Liver (tissue), 7 donors: ENCODE measurements at regions not wholly inside any gene's neighbourhood (a gene's known extent, or its start where the extent isn't known, plus 50 kb on each side); places are given as distances from the start of the nearest gene placed in this dataset.

Experiments used
- DNase-seq: peaks from one replicate; pipeline ENCODE4 v3.0.0-alpha.2; 2017; ENCODE audit warnings: low spot score
- H3K27ac ChIP-seq, 2 donors: one replicate each; pipeline ENCODE4 v1.7.0; 2013; ENCODE audit warnings: inconsistent platforms in 2 of 2, low read length in 2 of 2, control low read depth in 1 of 2, low read depth in 1 of 2, mild to moderate bottlenecking in 1 of 2
- H3K27me3 ChIP-seq, 4 donors: one replicate each; pipeline versions ENCODE4 v1.6.1 to v1.7.0; 2013; ENCODE audit warnings: low read length in 3 of 4, inconsistent platforms in 1 of 4, mild to moderate bottlenecking in 1 of 4, moderate library complexity in 1 of 4; ENCODE audit not compliant: control insufficient read depth in 4 of 4, insufficient read depth in 4 of 4
- H3K36me3 ChIP-seq, 4 donors: one replicate each; pipeline versions ENCODE4 v1.6.1 to v1.7.0; 2013; ENCODE audit warnings: low read length in 3 of 4, mild to moderate bottlenecking in 3 of 4, low read depth in 1 of 4, moderate library complexity in 1 of 4; ENCODE audit not compliant: control insufficient read depth in 4 of 4, insufficient read depth in 3 of 4
- H3K4me1 ChIP-seq, 4 donors: one replicate each; pipeline versions ENCODE4 v1.6.1 to v1.7.0; 2013; ENCODE audit warnings: low read length in 3 of 4, mild to moderate bottlenecking in 3 of 4, moderate library complexity in 1 of 4; ENCODE audit not compliant: control insufficient read depth in 4 of 4, insufficient read depth in 4 of 4
- H3K4me3 ChIP-seq, 3 donors: one replicate each; pipeline versions ENCODE4 v1.6.1 to v1.7.0; 2013; ENCODE audit warnings: low read length in 3 of 3, control low read depth in 1 of 3, low read depth in 1 of 3, mild to moderate bottlenecking in 1 of 3
- H3K9ac ChIP-seq, 2 donors: one replicate each; pipeline ENCODE4 v1.7.0; 2013; ENCODE audit warnings: low read length in 2 of 2, mild to moderate bottlenecking in 2 of 2, moderate library complexity in 2 of 2, control low read depth in 1 of 2, low read depth in 1 of 2
- H3K9me3 ChIP-seq, 4 donors: one replicate each; pipeline versions ENCODE4 v1.6.1 to v1.7.0; 2013; ENCODE audit warnings: low read length in 3 of 4; ENCODE audit not compliant: control insufficient read depth in 4 of 4
- CTCF ChIP-seq: fragments of 150-350 bp; IDR thresholded peaks from 2 replicates; pipeline ENCODE4 v1.5.1; 2017; ENCODE audit warnings: improper control_type of control experiment, low read depth, low read length; ENCODE audit not compliant: missing input control
- EGR1 ChIP-seq, 2 donors: IDR thresholded peaks; 2 replicates each; pipeline ENCODE4 v1.6.1; 2016 to 2018; ENCODE audit warnings: antibody characterized with exemption in 2 of 2, low read depth in 2 of 2
- FOXA1 ChIP-seq: IDR thresholded peaks from 2 replicates; pipeline ENCODE4 v1.6.1; 2016; ENCODE audit warnings: antibody characterized with exemption
- GABPA ChIP-seq, 2 donors: IDR thresholded peaks in 1 of 2; conservative IDR thresholded peaks in 1 of 2; 2 replicates each; pipeline ENCODE4 v1.6.1; 2016; ENCODE audit warnings: antibody characterized with exemption in 2 of 2, mild to moderate bottlenecking in 1 of 2, moderate library complexity in 1 of 2
- HNF4A ChIP-seq, 2 donors: conservative IDR thresholded peaks; 2 replicates each; pipeline ENCODE4 v1.6.1; 2016; ENCODE audit warnings: antibody characterized with exemption in 2 of 2, mild to moderate bottlenecking in 2 of 2
- HNF4G ChIP-seq: IDR thresholded peaks from 2 replicates; pipeline ENCODE4 v1.6.1; 2016; ENCODE audit warnings: antibody characterized with exemption
- JUND ChIP-seq, 2 donors: IDR thresholded peaks; 2 replicates each; pipeline ENCODE4 v1.6.1; 2016; ENCODE audit warnings: antibody characterized with exemption in 2 of 2
- MAX ChIP-seq: IDR thresholded peaks from 2 replicates; pipeline ENCODE4 v1.6.1; 2016; ENCODE audit warnings: antibody characterized with exemption
- NR2F2 ChIP-seq: IDR thresholded peaks from 2 replicates; pipeline ENCODE4 v1.6.1; 2016; ENCODE audit warnings: antibody characterized with exemption
- RXRA ChIP-seq, 2 donors: IDR thresholded peaks; 2 replicates each; pipeline ENCODE4 v1.6.1; 2017 to 2018; ENCODE audit warnings: antibody characterized with exemption in 2 of 2, mild to moderate bottlenecking in 1 of 2
- SP1 ChIP-seq: IDR thresholded peaks from 2 replicates; pipeline ENCODE4 v1.6.1; 2018; ENCODE audit warnings: antibody characterized with exemption, mild to moderate bottlenecking
- TAF1 ChIP-seq: conservative IDR thresholded peaks from 2 replicates; pipeline ENCODE4 v1.6.1; 2016; ENCODE audit warnings: antibody characterized with exemption, mild to moderate bottlenecking
- YY1 ChIP-seq: IDR thresholded peaks from 2 replicates; pipeline ENCODE4 v1.6.1; 2016; ENCODE audit warnings: antibody characterized with exemption, mild to moderate bottlenecking
- ZBTB33 ChIP-seq: IDR thresholded peaks from 2 replicates; pipeline ENCODE4 v1.6.1; 2016; ENCODE audit warnings: antibody characterized with exemption
- TF ChIP-seq, protein P1 (sequence below): IDR thresholded peaks from 2 replicates; pipeline ENCODE4 v1.6.1; 2016; ENCODE audit warnings: antibody characterized with exemption
- donor health status: healthy.
- donor health status: healthy.
- donor health status: healthy.
- donor health status: healthy.

GRCh38 chr16:35363510-35363909, 1904.1 kb downstream of the TP53TG3F start (continued):
- TF ChIP-seq ZBTB33 (no peak), CTCF (no peak), GABPA (IDR thresholded peaks at IDR 0.05 in 1 of 2, conservative IDR thresholded peaks at IDR 0.05 in 1 of 2) (no peak), EGR1 (IDR thresholded peaks at IDR 0.05; ENCODE audit: low read depth in 2 of 2) (no peak)
- TF ChIP-seq, protein P1, sequence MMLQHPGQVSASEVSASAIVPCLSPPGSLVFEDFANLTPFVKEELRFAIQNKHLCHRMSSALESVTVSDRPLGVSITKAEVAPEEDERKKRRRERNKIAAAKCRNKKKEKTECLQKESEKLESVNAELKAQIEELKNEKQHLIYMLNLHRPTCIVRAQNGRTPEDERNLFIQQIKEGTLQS: no peak

DNA sequence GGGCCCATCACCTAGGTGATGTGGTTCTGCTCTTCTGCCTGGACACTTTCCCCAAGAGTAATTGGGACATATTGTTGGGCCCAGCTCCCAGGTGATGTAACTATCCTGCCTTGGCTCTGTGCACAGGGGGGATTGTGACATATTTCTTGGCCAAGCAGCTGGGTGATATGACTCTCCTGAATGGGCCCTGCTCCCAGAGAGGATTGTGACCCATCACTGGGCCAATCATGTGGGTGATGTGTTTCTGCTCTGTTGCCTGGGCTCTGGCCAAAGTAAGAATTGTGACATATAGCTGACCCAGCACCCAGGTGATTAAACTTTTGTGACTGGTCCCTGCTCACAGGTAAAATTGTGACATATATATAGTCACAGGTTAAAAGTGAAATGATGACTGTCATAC, 1904.9 kb downstream of the TP53TG3F start:
- Histone ChIP-seq H3K9me3 (peaks cover 0 to 3% (median under 1%) of the 10 kb centered on the region in 4 donors), H3K27me3 (peaks cover 0 to 3% (median under 1%) of the 10 kb centered on the region in 4 donors), H3K4me1 (no peaks in the 10 kb centered on the region), H3K4me3 (no peak overlapping the region), H3K9ac (no peak overlapping the region), H3K27ac (no peak overlapping the region), H3K36me3 (no peaks in the 10 kb centered on the region)
- DNase-seq: no peak
- TF ChIP-seq ZBTB33 (no peak), EGR1 (IDR thresholded peaks at IDR 0.05; ENCODE audit: low read depth in 2 of 2) (no peak), MAX (no peak), FOXA1 (no peak), CTCF (no peak), YY1 (no peak), JUND (IDR thresholded peaks at IDR 0.05) (peak in 1 of 2 donors; percentile 17), SP1 (no peak), TAF1 (no peak), HNF4G (no peak), HNF4A (conservative IDR thresholded peaks at IDR 0.05) (peak in 1 of 2 donors; percentile 30), NR2F2 (no peak), GABPA (IDR thresholded peaks at IDR 0.05 in 1 of 2, conservative IDR thresholded peaks at IDR 0.05 in 1 of 2) (no peak), RXRA (IDR thresholded peaks at IDR 0.05) (peak in 1 of 2 donors; percentile 73)
- TF ChIP-seq, protein P1: no peak
